NB4 (cell line): ENCODE measurements at regions not wholly inside any gene's neighbourhood (a gene's known extent, or its start where the extent isn't known, plus 50 kb on each side); places are given as distances from the start of the nearest gene placed in this dataset.

Source experiments
- DNase-seq: peaks from one replicate; pipeline ENCODE4 v3.0.0; 2010; ENCODE audit warnings: low read depth
- H3K4me3 ChIP-seq: one replicate; pipeline ENCODE4 v1.5.1; 2011; ENCODE audit warnings: mild to moderate bottlenecking, low read depth, low read length, moderate library complexity
- CTCF ChIP-seq: IDR thresholded peaks from one replicate; pipeline ENCODE4 v1.5.1; 2012; ENCODE audit warnings: low read depth, low read length
- MAX ChIP-seq: IDR thresholded peaks from 2 replicates; pipeline ENCODE4 v1.6.1; 2011; ENCODE audit warnings: low read depth, low read length
- MYC ChIP-seq: IDR thresholded peaks from 2 replicates; pipeline ENCODE4 v1.6.1; 2011; ENCODE audit warnings: low read depth, low read length
- POLR2A ChIP-seq: IDR thresholded peaks from 2 replicates; pipeline ENCODE4 v1.6.1; 2011; ENCODE audit warnings: mild to moderate bottlenecking; ENCODE audit not compliant: insufficient read length; ENCODE audit errors: extremely low read depth

- DNase-seq, result no peak
- no peak overlapping the region for H3K4me3 ChIP-seq
- TF ChIP-seq MAX, result no peak
- TF ChIP-seq CTCF, result no peak
- no peak for TF ChIP-seq POLR2A
- TF ChIP-seq MYC, result no peak
Observed at GRCh38 chr2:23183733-23184132, 201.2 kb upstream of the KLHL29 start.

- H3K4me3 ChIP-seq, result no peak overlapping the region
- no peak for TF ChIP-seq CTCF
- DNase-seq, result no peak
Observed at GRCh38 chr2:23198316-23199114, 186.5 kb upstream of the KLHL29 start.

- no peak overlapping the region for H3K4me3 ChIP-seq
- peak; percentile 18 for DNase-seq
- TF ChIP-seq MYC, result no peak
- no peak for TF ChIP-seq POLR2A
- peak; percentile 74 for TF ChIP-seq CTCF
- no peak for TF ChIP-seq MAX
Observed at GRCh38 chr2:23199115-23199918, 185.7 kb upstream of the KLHL29 start.

GRCh38 chr2:23200068-23200786 lies 184.8 kb upstream of the KLHL29 start:
- H3K4me3 ChIP-seq, result no peak overlapping the region
- DNase-seq, result no peak
- no peak for TF ChIP-seq MYC
- no peak for TF ChIP-seq CTCF
- TF ChIP-seq POLR2A, result no peak
- no peak for TF ChIP-seq MAX

GRCh38 chr2:23200787-23201114 lies 184.2 kb upstream of the KLHL29 start:
- no peak overlapping the region for H3K4me3 ChIP-seq
- peak; percentile 11 for DNase-seq

More at GRCh38 chr2:23200787-23201114, 184.2 kb upstream of the KLHL29 start:
- TF ChIP-seq CTCF (no peak), MYC (no peak), MAX (no peak)
